CD14-positive monocyte (primary cell): ENCODE measurements at regions not wholly inside any gene's neighbourhood (a gene's known extent, or its start where the extent isn't known, plus 50 kb on each side); places are given as distances from the start of the nearest gene placed in this dataset.

Experiments used
- DNase-seq, 3 donors: peaks; one replicate each; pipeline ENCODE4 v3.0.0-alpha.2; 2011 to 2022
- H2AFZ ChIP-seq: 2 replicates; pipeline ENCODE4 v1.6.0; 2012; ENCODE audit warnings: mild to moderate bottlenecking, low read depth, low read length, inconsistent platforms; ENCODE audit not compliant: insufficient read depth, poor library complexity, severe bottlenecking
- H3K27ac ChIP-seq, 2 donors: 1 replicate in 1 of 2; 2 replicates in 1 of 2; pipeline ENCODE4 v1.5.1; 2012 to 2013; ENCODE audit warnings: low read length in 2 of 2, control low read depth in 1 of 2, inconsistent platforms in 1 of 2, low read depth in 1 of 2, mild to moderate bottlenecking in 1 of 2
- H3K27me3 ChIP-seq, 2 donors: one replicate each; pipeline versions ENCODE4 v1.6.0 to v1.6.1; 2011 to 2013; ENCODE audit warnings: low read length in 2 of 2; ENCODE audit not compliant: control insufficient read depth in 2 of 2, insufficient read depth in 2 of 2
- H3K36me3 ChIP-seq, 2 donors: replicated peaks in 1 of 2; 1 replicate in 1 of 2; 2 replicates in 1 of 2; pipeline versions ENCODE4 v1.5.1 to v1.6.1; 2012 to 2013; ENCODE audit warnings: low read length in 2 of 2, control low read depth in 1 of 2, inconsistent platforms in 1 of 2, mild to moderate bottlenecking in 1 of 2; ENCODE audit not compliant: insufficient read depth in 2 of 2, control insufficient read depth in 1 of 2
- H3K4me1 ChIP-seq, 2 donors: 1 replicate in 1 of 2; 2 replicates in 1 of 2; pipeline versions ENCODE4 v1.5.1 to v1.6.1; 2012 to 2013; ENCODE audit warnings: low read length in 2 of 2, control low read depth in 1 of 2, inconsistent platforms in 1 of 2, mild to moderate bottlenecking in 1 of 2, moderate library complexity in 1 of 2; ENCODE audit not compliant: insufficient read depth in 2 of 2, control insufficient read depth in 1 of 2
- H3K4me2 ChIP-seq: replicated peaks from 2 replicates; pipeline ENCODE3; 2012; ENCODE audit warnings: low read length, moderate library complexity, mild to moderate bottlenecking; ENCODE audit not compliant: poor library complexity, severe bottlenecking; ENCODE audit errors: extremely low read depth
- H3K4me3 ChIP-seq, 3 experiments: fragments of 200-600 bp in 1 of 3; sonication (generic) in 1 of 3; replicated peaks in 1 of 3; 1 replicate in 2 of 3; 2 replicates in 1 of 3; pipeline ENCODE4 v1.5.1; 2011 to 2013; ENCODE audit warnings: low read length in 3 of 3, mild to moderate bottlenecking in 3 of 3, control low read depth in 2 of 3, low read depth in 2 of 3, inconsistent platforms in 1 of 3, moderate library complexity in 1 of 3
- H3K79me2 ChIP-seq: 2 replicates; pipeline ENCODE4 v1.6.0; 2012; ENCODE audit warnings: mild to moderate bottlenecking, control low read depth, inconsistent platforms, low read length, moderate library complexity; ENCODE audit not compliant: insufficient read depth
- H3K9ac ChIP-seq: 2 replicates; pipeline ENCODE4 v1.6.0; 2017; ENCODE audit warnings: low read length, mild to moderate bottlenecking; ENCODE audit not compliant: insufficient read depth, poor library complexity, severe bottlenecking
- H3K9me3 ChIP-seq, 2 donors: replicated peaks in 1 of 2; 1 replicate in 1 of 2; 2 replicates in 1 of 2; pipeline versions ENCODE4 v1.5.1 to v1.6.1; 2012 to 2013; ENCODE audit warnings: low read length in 2 of 2, control low read depth in 1 of 2; ENCODE audit not compliant: control insufficient read depth in 1 of 2, insufficient read depth in 1 of 2
- H4K20me1 ChIP-seq: 2 replicates; pipeline ENCODE4 v1.6.0; 2012; ENCODE audit warnings: mild to moderate bottlenecking, low read length, control low read depth, moderate library complexity; ENCODE audit not compliant: insufficient read depth
- H3K27ac Mint-ChIP-seq, 7 donors: one replicate each; pipeline ENCODE4 v1.8.0; 2020; ENCODE audit warnings: mild to moderate bottlenecking in 7 of 7, mixed read lengths in 7 of 7, moderate library complexity in 6 of 7, inconsistent platforms in 2 of 7
- H3K27me3 Mint-ChIP-seq, 3 donors: one replicate each; pipeline ENCODE4 v1.8.0; 2021 to 2022; ENCODE audit warnings: low read depth in 3 of 3, mild to moderate bottlenecking in 3 of 3, mixed read lengths in 3 of 3, moderate library complexity in 3 of 3, inconsistent platforms in 1 of 3
- H3K36me3 Mint-ChIP-seq, 2 donors: one replicate each; pipeline ENCODE4 v1.8.0; 2020; ENCODE audit warnings: mixed read lengths in 2 of 2, inconsistent platforms in 1 of 2, mild to moderate bottlenecking in 1 of 2
- H3K4me1 Mint-ChIP-seq: one replicate; pipeline ENCODE4 v1.8.0; 2020; ENCODE audit warnings: mild to moderate bottlenecking, mixed read lengths
- H3K4me3 Mint-ChIP-seq, 2 donors: one replicate each; pipeline ENCODE4 v1.8.0; 2020; ENCODE audit warnings: mild to moderate bottlenecking in 2 of 2, mixed read lengths in 2 of 2, moderate library complexity in 1 of 2
- H3K9me3 Mint-ChIP-seq, 7 donors: one replicate each; pipeline ENCODE4 v1.8.0; 2020 to 2022; ENCODE audit warnings: mixed read lengths in 7 of 7, mild to moderate bottlenecking in 6 of 7, moderate library complexity in 6 of 7, inconsistent platforms in 2 of 7
- CTCF ChIP-seq: fragments of 200-600 bp; IDR thresholded peaks from one replicate; pipeline ENCODE4 v1.8.0; 2022; ENCODE audit warnings: antibody characterized with exemption, mild to moderate bottlenecking
- WGBS: methylation state at CpG from one replicate; pipeline ENCODE4 v1.1.5; 2013; ENCODE audit warnings: missing lambda C conversion rate; ENCODE audit not compliant: insufficient coverage; 5-methylcytosine and 5-hydroxymethylcytosine counted together
- intact Hi-C, 2 donors: fragments of 100-400 bp; cut with micrococcal nuclease; formaldehyde crosslinking; loops; one replicate each; pipeline versions ENCODE4 v1.15.0 to v1.15.1; 2023

GRCh38 chr2:103616891-103617290 lies 855.1 kb downstream of the TMEM182 start:
- Histone ChIP-seq H3K9me3 (peaks cover 12 to 21% of the 10 kb centered on the region in 2 donors), H3K36me3 (no peaks in the 10 kb centered on the region), H3K79me2 (no peaks in the 10 kb centered on the region), H4K20me1 (no peaks in the 10 kb centered on the region), H3K4me2 (no peak overlapping the region), H3K9ac (no peak overlapping the region), H3K4me1 (no peaks in the 10 kb centered on the region), H3K4me3 (no peak overlapping the region), H2AFZ (no peak overlapping the region), H3K27ac (no peak overlapping the region), H3K27me3 (no peaks in the 10 kb centered on the region)
- DNase-seq: no peak
- intact Hi-C loops: no loop called here
- H3K27me3 Mint-ChIP-seq: no peaks in the 10 kb centered on the region
- WGBS: 100% methylated on average over 2 of the region's 4 CpGs
- no peaks in the 10 kb centered on the region for H3K4me1 Mint-ChIP-seq
- TF ChIP-seq CTCF: no peak
- H3K36me3 Mint-ChIP-seq: no peaks in the 10 kb centered on the region
- no peak overlapping the region for H3K4me3 Mint-ChIP-seq
- H3K27ac Mint-ChIP-seq: no peak overlapping the region
- H3K9me3 Mint-ChIP-seq: peaks cover 2 to 15% (median 5%) of the 10 kb centered on the region in 7 donors

- Histone ChIP-seq H2AFZ (no peak overlapping the region), H3K27me3 (no peaks in the 10 kb centered on the region), H3K4me2 (no peak overlapping the region), H3K79me2 (no peaks in the 10 kb centered on the region), H3K4me3 (no peak overlapping the region), H4K20me1 (no peaks in the 10 kb centered on the region), H3K9me3 (peaks cover 12 to 19% of the 10 kb centered on the region in 2 donors), H3K36me3 (no peaks in the 10 kb centered on the region), H3K9ac (no peak overlapping the region), H3K4me1 (no peaks in the 10 kb centered on the region), H3K27ac (no peak overlapping the region)
- H3K27ac Mint-ChIP-seq: no peak overlapping the region
- no peak overlapping the region for H3K4me3 Mint-ChIP-seq
- peaks cover 2 to 15% (median 6%) of the 10 kb centered on the region in 7 donors for H3K9me3 Mint-ChIP-seq
- no peaks in the 10 kb centered on the region for H3K36me3 Mint-ChIP-seq
- 83% methylated on average over 1 of the region's 2 CpGs for WGBS
- H3K27me3 Mint-ChIP-seq: no peaks in the 10 kb centered on the region
- H3K4me1 Mint-ChIP-seq: no peaks in the 10 kb centered on the region
- DNase-seq: no peak
- intact Hi-C loops: no loop called here
- no peak for TF ChIP-seq CTCF
Observed at GRCh38 chr2:103618112-103618511, 856.3 kb downstream of the TMEM182 start.
